Loucy (cell line): ENCODE measurements at regions not wholly inside any gene's neighbourhood (a gene's known extent, or its start where the extent isn't known, plus 50 kb on each side); places are given as distances from the start of the nearest gene placed in this dataset.

Experiments
- CTCF ChIP-seq: fragments of 200-600 bp; sonication (generic); conservative IDR thresholded peaks from 2 replicates; pipeline ENCODE4 v1.5.1; 2014; ENCODE audit warnings: mild to moderate bottlenecking, antibody characterized with exemption, low read length
- EZH2phosphoT487 ChIP-seq: fragments of 200-600 bp; IDR thresholded peaks from 2 replicates; pipeline ENCODE4 v1.6.1; 2018; ENCODE audit warnings: antibody characterized with exemption, mild to moderate bottlenecking, moderate library complexity, borderline replicate concordance

DNA sequence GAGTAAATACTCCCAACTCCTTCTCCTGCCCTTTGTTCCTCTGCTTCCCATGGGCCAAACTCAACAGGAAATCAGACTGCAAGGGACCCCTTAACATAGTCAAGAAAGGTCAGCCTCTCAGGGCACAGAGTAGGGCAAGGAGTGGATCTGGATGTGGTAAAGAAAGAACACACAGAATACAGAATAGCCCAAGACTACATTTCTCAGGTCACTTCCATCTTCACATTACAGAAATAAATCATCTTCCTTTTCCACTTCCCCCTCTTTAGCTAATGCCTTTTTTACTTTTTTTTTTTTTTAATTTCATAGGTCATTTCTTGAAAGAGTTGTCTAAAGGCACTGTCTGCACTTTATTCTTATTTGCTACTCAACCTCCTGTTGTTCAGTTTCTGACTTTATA is 558.3 kb downstream of the TNS1 start:
- TF ChIP-seq CTCF, result no peak
- TF ChIP-seq EZH2phosphoT487, result no peak
